ENCODE measurements at regions not wholly inside any gene's neighbourhood (a gene's known extent, or its start where the extent isn't known, plus 50 kb on each side); places are given as distances from the start of the nearest gene placed in this dataset.

DNA sequence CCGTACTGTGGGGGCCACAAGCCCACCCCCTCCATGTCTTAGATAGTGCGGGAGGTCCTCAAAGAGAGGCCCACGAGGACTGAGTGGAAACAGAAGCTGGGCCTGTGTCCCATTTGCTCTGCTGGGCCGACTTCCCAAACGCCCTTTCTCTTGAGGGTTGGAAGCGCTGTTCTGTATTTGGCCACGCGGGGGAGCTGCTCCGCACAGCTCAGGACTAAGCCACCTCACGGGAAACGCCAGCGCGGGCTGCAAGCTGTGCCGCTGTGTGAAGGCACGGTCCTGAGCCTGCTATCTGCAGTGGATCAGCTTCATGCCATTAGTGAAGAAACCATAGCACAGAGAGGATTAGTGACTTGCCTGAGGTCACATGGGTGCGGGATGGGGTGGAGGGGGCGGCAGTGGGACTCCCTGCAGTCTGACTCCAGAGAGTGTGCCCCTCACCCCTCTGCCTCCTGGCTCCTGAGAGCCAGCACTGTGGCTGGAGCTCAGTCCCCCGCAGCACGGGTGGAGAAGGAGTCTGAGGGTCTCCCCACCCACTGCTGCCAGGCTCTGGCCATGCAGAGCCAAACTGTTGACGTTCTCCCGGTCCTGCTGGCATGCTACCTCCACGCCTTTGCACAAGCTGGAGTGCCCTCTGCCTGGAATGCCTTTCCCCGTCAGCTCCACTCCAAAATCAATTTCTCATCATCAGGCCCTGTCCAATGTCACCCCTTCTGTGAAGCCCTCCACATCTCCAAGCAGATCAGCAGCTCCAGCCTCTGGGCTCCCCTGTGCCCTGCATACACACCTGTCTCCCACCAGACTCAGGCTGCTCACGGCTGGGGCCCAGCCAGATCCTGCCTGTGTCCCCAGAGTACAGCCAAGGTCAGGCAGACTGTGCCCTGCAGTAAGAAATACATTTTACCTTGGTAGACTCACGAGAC, 51.5 kb upstream of the LRRC32 start:
- no peak overlapping the region for H3K27ac Mint-ChIP-seq
- peaks cover 7% of the 10 kb centered on the region for H3K4me1 Mint-ChIP-seq
- no peaks in the 10 kb centered on the region for H3K9me3 Mint-ChIP-seq
- no peak overlapping the region for H3K4me3 Mint-ChIP-seq
- TF ChIP-seq, protein P1, sequence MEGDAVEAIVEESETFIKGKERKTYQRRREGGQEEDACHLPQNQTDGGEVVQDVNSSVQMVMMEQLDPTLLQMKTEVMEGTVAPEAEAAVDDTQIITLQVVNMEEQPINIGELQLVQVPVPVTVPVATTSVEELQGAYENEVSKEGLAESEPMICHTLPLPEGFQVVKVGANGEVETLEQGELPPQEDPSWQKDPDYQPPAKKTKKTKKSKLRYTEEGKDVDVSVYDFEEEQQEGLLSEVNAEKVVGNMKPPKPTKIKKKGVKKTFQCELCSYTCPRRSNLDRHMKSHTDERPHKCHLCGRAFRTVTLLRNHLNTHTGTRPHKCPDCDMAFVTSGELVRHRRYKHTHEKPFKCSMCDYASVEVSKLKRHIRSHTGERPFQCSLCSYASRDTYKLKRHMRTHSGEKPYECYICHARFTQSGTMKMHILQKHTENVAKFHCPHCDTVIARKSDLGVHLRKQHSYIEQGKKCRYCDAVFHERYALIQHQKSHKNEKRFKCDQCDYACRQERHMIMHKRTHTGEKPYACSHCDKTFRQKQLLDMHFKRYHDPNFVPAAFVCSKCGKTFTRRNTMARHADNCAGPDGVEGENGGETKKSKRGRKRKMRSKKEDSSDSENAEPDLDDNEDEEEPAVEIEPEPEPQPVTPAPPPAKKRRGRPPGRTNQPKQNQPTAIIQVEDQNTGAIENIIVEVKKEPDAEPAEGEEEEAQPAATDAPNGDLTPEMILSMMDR (IDR thresholded peaks at IDR 0.05; ENCODE audit: unreplicated experiment in 3 of 3), result peak; percentile 80 to 90 (median 83)
- peaks cover 47% of the 10 kb centered on the region for H3K27me3 Mint-ChIP-seq (ENCODE audit: low read depth)
- H3K36me3 Mint-ChIP-seq (ENCODE audit: low read depth), result no peaks in the 10 kb centered on the region

DNA sequence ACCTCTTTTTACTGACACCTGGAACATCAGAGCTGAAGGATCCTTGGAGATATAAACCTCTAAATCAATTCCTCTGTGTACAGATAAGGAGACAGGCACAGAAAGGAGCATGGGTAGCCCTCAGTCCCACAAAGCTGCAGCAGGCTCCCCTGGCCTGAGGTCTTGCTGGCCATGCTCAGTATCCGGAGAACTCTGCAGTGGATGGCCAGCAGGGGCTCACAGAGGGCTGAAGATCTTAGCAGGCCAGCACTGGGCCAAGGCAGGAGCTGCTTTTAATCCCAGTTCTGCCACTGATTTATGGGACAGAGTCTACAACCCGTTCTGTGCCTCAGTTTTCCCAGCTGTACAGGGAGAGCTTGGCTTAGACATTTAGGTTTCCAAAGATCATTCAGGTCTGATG, 52.6 kb upstream of the LRRC32 start:
- TF ChIP-seq, protein P1 (IDR thresholded peaks at IDR 0.05; ENCODE audit: unreplicated experiment in 3 of 3), result no peak
- Mint-ChIP-seq H3K4me3 (no peak overlapping the region), H3K27me3 (ENCODE audit: low read depth) (peaks cover 44% of the 10 kb centered on the region), H3K36me3 (ENCODE audit: low read depth) (no peaks in the 10 kb centered on the region), H3K27ac (no peak overlapping the region), H3K4me1 (peaks cover 7% of the 10 kb centered on the region), H3K9me3 (no peaks in the 10 kb centered on the region)

DNA sequence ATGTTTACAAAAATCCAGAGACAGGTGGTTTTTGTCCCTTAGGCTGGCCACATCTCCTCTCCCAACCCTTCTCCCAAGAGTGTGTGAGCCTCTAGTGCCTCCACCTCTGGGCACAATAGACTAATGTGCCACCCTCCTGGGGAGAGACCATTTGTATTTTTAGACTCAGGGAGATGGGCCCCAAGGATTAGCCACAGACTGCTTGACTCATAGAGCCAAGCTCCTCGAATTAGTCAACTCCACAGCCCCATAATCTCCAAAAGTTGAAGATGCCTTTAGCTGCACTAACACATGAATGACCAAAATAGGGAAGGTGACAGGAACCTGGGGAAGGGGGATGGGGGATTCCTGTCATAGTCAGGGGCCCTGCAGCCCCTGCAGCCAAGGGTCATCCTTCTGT, 53.0 kb upstream of the LRRC32 start:
- Mint-ChIP-seq H3K4me1 (peaks cover 7% of the 10 kb centered on the region), H3K27ac (no peak overlapping the region), H3K9me3 (no peaks in the 10 kb centered on the region), H3K4me3 (no peak overlapping the region), H3K36me3 (ENCODE audit: low read depth) (no peaks in the 10 kb centered on the region), H3K27me3 (ENCODE audit: low read depth) (peaks cover 44% of the 10 kb centered on the region)
- TF ChIP-seq, protein P1 (IDR thresholded peaks at IDR 0.05; ENCODE audit: unreplicated experiment in 3 of 3), result no peak

DNA sequence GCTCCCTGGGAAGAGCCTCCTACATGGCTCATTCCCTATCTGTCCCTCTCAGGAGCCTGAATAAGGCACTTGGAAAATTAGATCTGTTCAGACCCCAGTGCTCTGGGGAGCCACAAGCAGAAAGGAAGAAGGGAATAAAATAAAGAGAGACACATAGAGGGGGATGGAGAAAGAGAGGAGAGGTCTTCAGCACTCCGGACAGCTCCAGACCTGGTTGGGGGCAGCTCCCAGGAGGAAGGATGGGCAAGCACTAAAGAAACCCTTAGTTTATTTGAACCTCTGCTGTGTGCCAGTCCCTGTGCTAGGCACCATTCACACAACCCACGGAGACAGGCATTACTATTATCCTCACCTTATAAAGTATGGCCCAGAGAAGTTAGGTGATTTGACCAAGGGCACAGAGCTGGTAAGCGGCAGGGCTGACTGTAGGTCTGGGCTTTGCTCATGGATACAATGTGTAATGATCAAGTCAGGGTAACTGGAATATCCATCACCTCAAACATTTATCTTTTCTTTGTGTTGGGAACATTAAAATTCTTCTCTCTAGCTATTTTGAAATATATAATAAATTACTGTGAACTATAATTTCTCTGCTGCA, 53.7 kb upstream of the LRRC32 start:
- Mint-ChIP-seq H3K27me3 (ENCODE audit: low read depth) (peaks cover 45% of the 10 kb centered on the region), H3K9me3 (no peaks in the 10 kb centered on the region), H3K36me3 (ENCODE audit: low read depth) (no peaks in the 10 kb centered on the region), H3K27ac (no peak overlapping the region), H3K4me3 (no peak overlapping the region), H3K4me1 (peaks cover 7% of the 10 kb centered on the region)
- TF ChIP-seq, protein P1 (IDR thresholded peaks at IDR 0.05; ENCODE audit: unreplicated experiment in 3 of 3), result no peak

DNA sequence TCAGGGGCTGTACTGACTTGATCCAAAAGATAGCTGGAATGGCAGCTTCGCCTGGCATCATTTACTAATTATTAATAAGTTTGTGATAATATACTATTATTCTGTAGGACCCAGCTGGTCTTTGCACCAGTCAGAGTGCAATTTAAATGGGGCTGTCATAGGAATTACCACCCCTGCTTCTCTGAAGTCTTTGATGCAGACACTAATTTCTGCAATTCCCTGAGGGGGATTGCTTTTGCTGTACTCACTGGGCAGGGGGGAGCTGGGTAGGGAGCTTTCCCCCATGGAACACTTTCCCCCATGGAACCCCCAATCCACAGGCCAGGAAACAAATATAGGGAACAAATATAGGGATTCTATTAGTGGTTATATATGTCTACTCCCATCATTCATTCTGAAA, 54.9 kb upstream of the TSKU start:
- TF ChIP-seq, protein P1 (IDR thresholded peaks at IDR 0.05; ENCODE audit: unreplicated experiment in 3 of 3), result no peak
- Mint-ChIP-seq H3K36me3 (ENCODE audit: low read depth) (no peaks in the 10 kb centered on the region), H3K4me1 (no peaks in the 10 kb centered on the region), H3K9me3 (no peaks in the 10 kb centered on the region), H3K4me3 (no peak overlapping the region), H3K27ac (no peak overlapping the region), H3K27me3 (ENCODE audit: low read depth) (peaks cover 39% of the 10 kb centered on the region)
